Keratinocyte (primary cell): ENCODE measurements at regions not wholly inside any gene's neighbourhood (a gene's known extent, or its start where the extent isn't known, plus 50 kb on each side); places are given as distances from the start of the nearest gene placed in this dataset.

Experiments
- DNase-seq: peaks from one replicate; pipeline ENCODE4 v3.0.0-alpha.2; 2011; ENCODE audit warnings: low read depth, missing footprints, low spot score
- FAIRE-seq: peaks from 2 replicates; lab custom pipeline; 2011; peaks lifted over from hg19 to GRCh38; lab: Jason Lieb, UNC
- H2AFZ ChIP-seq: 2 replicates; pipeline ENCODE4 v1.6.0; 2012; ENCODE audit warnings: low read length, control low read depth, inconsistent platforms; ENCODE audit not compliant: control insufficient read depth
- H3K27ac ChIP-seq: 2 replicates; pipeline ENCODE4 v1.5.1; 2011; ENCODE audit warnings: low read length; ENCODE audit not compliant: control insufficient read depth, insufficient read depth
- H3K27me3 ChIP-seq: 3 replicates; pipeline ENCODE4 v1.6.0; 2011; ENCODE audit warnings: low read length; ENCODE audit not compliant: control insufficient read depth, insufficient read depth; ENCODE audit errors: extremely low read depth
- H3K36me3 ChIP-seq, 2 experiments: 2 replicates in 1 of 2; 3 replicates in 1 of 2; pipeline ENCODE4 v1.5.1; 2011; ENCODE audit warnings: low read length in 2 of 2, mild to moderate bottlenecking in 1 of 2; ENCODE audit not compliant: control insufficient read depth in 2 of 2, insufficient read depth in 2 of 2; ENCODE audit errors: extremely low read depth in 1 of 2
- H3K4me1 ChIP-seq: 3 replicates; pipeline ENCODE4 v1.5.1; 2011; ENCODE audit warnings: low read length; ENCODE audit not compliant: control insufficient read depth, insufficient read depth; ENCODE audit errors: extremely low read depth
- H3K4me2 ChIP-seq: 3 replicates; pipeline ENCODE4 v1.6.0; 2011; ENCODE audit warnings: low read depth, low read length; ENCODE audit not compliant: control insufficient read depth, insufficient read depth; ENCODE audit errors: extremely low read depth
- H3K4me3 ChIP-seq, 3 experiments: fragments of 200-600 bp in 1 of 3; sonication (generic) in 1 of 3; 2 replicates in 2 of 3; 3 replicates in 1 of 3; pipeline ENCODE4 v1.5.1; 2011 to 2016; ENCODE audit warnings: low read length in 3 of 3, mild to moderate bottlenecking in 3 of 3, control low read depth in 2 of 3, inconsistent platforms in 1 of 3, low read depth in 1 of 3, mixed read lengths in 1 of 3, mixed run types in 1 of 3, moderate library complexity in 1 of 3; ENCODE audit not compliant: control insufficient read depth in 2 of 3, insufficient read depth in 2 of 3; ENCODE audit errors: extremely low read depth in 1 of 3
- H3K79me2 ChIP-seq: 2 replicates; pipeline ENCODE4 v1.6.0; 2012; ENCODE audit warnings: low read length; ENCODE audit not compliant: control insufficient read depth, insufficient read depth
- H3K9ac ChIP-seq: 3 replicates; pipeline ENCODE4 v1.6.0; 2011; ENCODE audit warnings: low read length; ENCODE audit not compliant: control insufficient read depth, insufficient read depth; ENCODE audit errors: extremely low read depth
- H3K9me1 ChIP-seq: 3 replicates; pipeline ENCODE4 v1.6.0; 2011; ENCODE audit warnings: low read length; ENCODE audit not compliant: control insufficient read depth, insufficient read depth; ENCODE audit errors: extremely low read depth
- H3K9me3 ChIP-seq: 2 replicates; pipeline ENCODE4 v1.5.1; 2012; ENCODE audit warnings: low read depth, low read length; ENCODE audit not compliant: control insufficient read depth
- H4K20me1 ChIP-seq: 3 replicates; pipeline ENCODE4 v1.6.0; 2011; ENCODE audit warnings: low read length; ENCODE audit not compliant: control insufficient read depth, insufficient read depth; ENCODE audit errors: extremely low read depth
- EZH2 ChIP-seq: IDR thresholded peaks from one replicate; pipeline ENCODE4 v1.6.1; 2012; ENCODE audit warnings: inconsistent platforms, mild to moderate bottlenecking, low read length, moderate library complexity
- dilution Hi-C: fragments of 300-500 bp; cut with MboI; formaldehyde crosslinking; loops from one replicate; pipeline ENCODE4 v1.7.0; 2020; ENCODE audit warnings: low sequenced_read_pairs; ENCODE audit not compliant: extremely low pct_ligation_motif_present
- TF ChIP-seq, protein P1 (sequence below), 3 experiments: IDR thresholded peaks in 1 of 3; conservative IDR thresholded peaks in 1 of 3; optimal IDR thresholded peaks in 1 of 3; 2 replicates in 2 of 3; 3 replicates in 1 of 3; pipeline versions ENCODE3 to v1.5.1; 2011; ENCODE audit warnings: low read length in 3 of 3, mild to moderate bottlenecking in 3 of 3, moderate library complexity in 2 of 3, control low read depth in 1 of 3, inconsistent platforms in 1 of 3; ENCODE audit not compliant: insufficient read depth in 2 of 3; ENCODE audit errors: extremely low read depth in 1 of 3

- no peaks in the 10 kb centered on the region for H3K79me2 ChIP-seq
- TF ChIP-seq, protein P1, sequence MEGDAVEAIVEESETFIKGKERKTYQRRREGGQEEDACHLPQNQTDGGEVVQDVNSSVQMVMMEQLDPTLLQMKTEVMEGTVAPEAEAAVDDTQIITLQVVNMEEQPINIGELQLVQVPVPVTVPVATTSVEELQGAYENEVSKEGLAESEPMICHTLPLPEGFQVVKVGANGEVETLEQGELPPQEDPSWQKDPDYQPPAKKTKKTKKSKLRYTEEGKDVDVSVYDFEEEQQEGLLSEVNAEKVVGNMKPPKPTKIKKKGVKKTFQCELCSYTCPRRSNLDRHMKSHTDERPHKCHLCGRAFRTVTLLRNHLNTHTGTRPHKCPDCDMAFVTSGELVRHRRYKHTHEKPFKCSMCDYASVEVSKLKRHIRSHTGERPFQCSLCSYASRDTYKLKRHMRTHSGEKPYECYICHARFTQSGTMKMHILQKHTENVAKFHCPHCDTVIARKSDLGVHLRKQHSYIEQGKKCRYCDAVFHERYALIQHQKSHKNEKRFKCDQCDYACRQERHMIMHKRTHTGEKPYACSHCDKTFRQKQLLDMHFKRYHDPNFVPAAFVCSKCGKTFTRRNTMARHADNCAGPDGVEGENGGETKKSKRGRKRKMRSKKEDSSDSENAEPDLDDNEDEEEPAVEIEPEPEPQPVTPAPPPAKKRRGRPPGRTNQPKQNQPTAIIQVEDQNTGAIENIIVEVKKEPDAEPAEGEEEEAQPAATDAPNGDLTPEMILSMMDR (optimal IDR thresholded peaks at IDR 0.05 in 1 of 3, IDR thresholded peaks at IDR 0.05 in 1 of 3, conservative IDR thresholded peaks at IDR 0.05 in 1 of 3; ENCODE audit: extremely low read depth in 1 of 3, insufficient read depth in 2 of 3, low read length in 3 of 3) = no peak
- TF ChIP-seq EZH2 = no peak
- no peaks in the 10 kb centered on the region for H3K9me3 ChIP-seq
- H2AFZ ChIP-seq = no peak overlapping the region
- H3K4me3 ChIP-seq = no peak overlapping the region
- FAIRE-seq = peak; percentile 46
- no peaks in the 10 kb centered on the region for H3K9me1 ChIP-seq
- no peak overlapping the region for H3K9ac ChIP-seq
- peak; percentile 7 for DNase-seq
- H3K4me1 ChIP-seq = no peaks in the 10 kb centered on the region
- H3K36me3 ChIP-seq = no peaks in the 10 kb centered on the region
- H3K27ac ChIP-seq = no peak overlapping the region
- no peaks in the 10 kb centered on the region for H3K27me3 ChIP-seq
- no peaks in the 10 kb centered on the region for H4K20me1 ChIP-seq
- no peak overlapping the region for H3K4me2 ChIP-seq
- dilution Hi-C loops = no loop called here
Measured at GRCh38 chr2:168320267-168320666, 72.9 kb upstream of the STK39 start.

DNA sequence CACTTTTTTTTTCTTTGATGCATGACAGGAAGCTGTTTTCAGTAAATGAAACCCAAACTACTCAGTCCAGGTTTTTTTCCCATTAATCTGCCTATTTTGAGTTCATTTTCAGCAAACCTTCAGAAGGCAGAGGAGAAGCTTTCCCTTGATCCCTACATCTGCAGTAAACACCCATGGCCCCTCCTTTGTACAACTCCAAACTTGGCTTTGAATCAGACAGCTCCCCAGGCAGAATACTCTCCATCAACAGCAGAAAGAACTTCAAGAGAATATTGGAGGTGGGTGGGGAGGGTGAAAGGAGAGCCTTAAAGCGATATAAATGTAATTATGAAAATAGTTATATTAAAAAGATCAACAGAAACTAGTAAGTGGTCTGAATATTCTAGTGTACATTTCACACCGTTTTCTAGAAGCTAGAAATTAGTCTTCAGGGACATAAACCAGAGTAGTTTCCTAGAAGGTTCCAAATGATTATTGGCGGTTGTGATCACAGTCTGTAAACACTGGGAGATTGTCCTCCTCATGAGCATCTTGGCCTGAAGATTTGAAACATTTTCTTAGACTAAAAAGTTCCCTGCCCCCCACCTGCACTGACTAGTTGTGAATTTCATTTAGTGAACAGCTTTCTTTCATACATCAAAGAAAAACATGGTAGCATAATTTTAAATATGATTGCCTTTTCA, 75.1 kb upstream of the STK39 start:
- no peak overlapping the region for H3K4me2 ChIP-seq
- no peaks in the 10 kb centered on the region for H3K27me3 ChIP-seq
- H3K9me3 ChIP-seq = no peaks in the 10 kb centered on the region
- DNase-seq = no peak
- no peaks in the 10 kb centered on the region for H3K9me1 ChIP-seq
- H2AFZ ChIP-seq = no peak overlapping the region
- H3K4me1 ChIP-seq = no peaks in the 10 kb centered on the region
- no peaks in the 10 kb centered on the region for H3K36me3 ChIP-seq
- no peak for FAIRE-seq
- H4K20me1 ChIP-seq = no peaks in the 10 kb centered on the region
- H3K79me2 ChIP-seq = no peaks in the 10 kb centered on the region
- dilution Hi-C loops = no loop called here
- no peak overlapping the region for H3K27ac ChIP-seq
- no peak for TF ChIP-seq EZH2
- TF ChIP-seq, protein P1 (optimal IDR thresholded peaks at IDR 0.05 in 1 of 3, IDR thresholded peaks at IDR 0.05 in 1 of 3, conservative IDR thresholded peaks at IDR 0.05 in 1 of 3; ENCODE audit: extremely low read depth in 1 of 3, insufficient read depth in 2 of 3, low read length in 3 of 3) = no peak
- H3K9ac ChIP-seq = no peak overlapping the region
- no peak overlapping the region for H3K4me3 ChIP-seq
